ENCODE measurements at regions not wholly inside any gene's neighbourhood (a gene's known extent, or its start where the extent isn't known, plus 50 kb on each side); places are given as distances from the start of the nearest gene placed in this dataset.

- no peak overlapping the region for H3K27ac ChIP-seq
- H3K4me3 ChIP-seq: no peak overlapping the region
- H3K4me1 ChIP-seq (replicated peaks): peaks cover 11% of the 10 kb centered on the region
- no peaks in the 10 kb centered on the region for H3K36me3 ChIP-seq
- no peaks in the 10 kb centered on the region for H3K27me3 ChIP-seq (replicated peaks)
- no peak for DNase-seq (ENCODE audit: low read depth in 1 of 2, low spot score in 2 of 2)
- H3K9me3 ChIP-seq (replicated peaks): no peaks in the 10 kb centered on the region
Measured at GRCh38 chr14:64639340-64639821, 64.8 kb upstream of the PLEKHG3 start.

- no peaks in the 10 kb centered on the region for H3K27me3 ChIP-seq (replicated peaks)
- H3K9me3 ChIP-seq (replicated peaks): no peaks in the 10 kb centered on the region
- no peak overlapping the region for H3K27ac ChIP-seq
- H3K4me3 ChIP-seq: no peak overlapping the region
- peaks cover 15% of the 10 kb centered on the region for H3K4me1 ChIP-seq (replicated peaks)
- DNase-seq (ENCODE audit: low read depth in 1 of 2, low spot score in 2 of 2): no peak
- H3K36me3 ChIP-seq: no peaks in the 10 kb centered on the region
Measured at GRCh38 chr14:64640839-64641238, 63.4 kb upstream of the PLEKHG3 start.

GRCh38 chr14:64641760-64642159 lies 62.5 kb upstream of the PLEKHG3 start:
- H3K4me1 ChIP-seq (replicated peaks): peaks cover 23% of the 10 kb centered on the region

DNA sequence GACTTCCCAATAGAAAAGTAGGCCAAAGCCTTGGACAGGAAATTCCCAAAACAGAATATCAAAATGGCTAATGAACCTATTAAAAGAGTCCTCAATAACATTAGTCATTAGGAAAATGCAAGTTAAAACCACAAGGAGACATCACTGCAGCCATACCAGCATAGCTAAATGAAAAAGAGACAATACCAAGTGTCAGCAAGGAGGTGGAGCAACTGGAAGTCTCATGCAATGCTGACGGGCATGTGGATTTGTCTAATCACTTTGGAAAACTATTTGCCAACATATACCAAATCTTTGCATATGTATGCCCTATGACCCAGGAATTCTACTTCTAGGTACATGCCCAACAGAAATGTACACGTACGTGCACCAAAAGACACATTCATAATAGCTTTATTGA lies 60.5 kb upstream of the PLEKHG3 start:
- Histone ChIP-seq H3K4me1 (replicated peaks) (peaks cover 23% of the 10 kb centered on the region), H3K4me3 (no peak overlapping the region), H3K9me3 (replicated peaks) (no peaks in the 10 kb centered on the region), H3K27me3 (replicated peaks) (no peaks in the 10 kb centered on the region), H3K27ac (no peak overlapping the region), H3K36me3 (no peaks in the 10 kb centered on the region)
- no peak for DNase-seq (ENCODE audit: low read depth in 1 of 2, low spot score in 2 of 2)

More at GRCh38 chr14:64641760-64642159, 62.5 kb upstream of the PLEKHG3 start:
- no peaks in the 10 kb centered on the region for H3K36me3 ChIP-seq
- no peaks in the 10 kb centered on the region for H3K27me3 ChIP-seq (replicated peaks)
- H3K9me3 ChIP-seq (replicated peaks): no peaks in the 10 kb centered on the region
- H3K27ac ChIP-seq: no peak overlapping the region
- H3K4me3 ChIP-seq: no peak overlapping the region
- DNase-seq (ENCODE audit: low read depth in 1 of 2, low spot score in 2 of 2): no peak

- Histone ChIP-seq H3K36me3 (no peaks in the 10 kb centered on the region), H3K9me3 (replicated peaks) (no peaks in the 10 kb centered on the region), H3K27me3 (replicated peaks) (no peaks in the 10 kb centered on the region), H3K4me1 (replicated peaks) (peaks cover 31% of the 10 kb centered on the region), H3K27ac (peak overlapping the region; percentile 93), H3K4me3 (no peak overlapping the region)
- no peak for DNase-seq (ENCODE audit: low read depth in 1 of 2, low spot score in 2 of 2)
Measured at GRCh38 chr14:64644629-64645028, 59.6 kb upstream of the PLEKHG3 start.

DNA sequence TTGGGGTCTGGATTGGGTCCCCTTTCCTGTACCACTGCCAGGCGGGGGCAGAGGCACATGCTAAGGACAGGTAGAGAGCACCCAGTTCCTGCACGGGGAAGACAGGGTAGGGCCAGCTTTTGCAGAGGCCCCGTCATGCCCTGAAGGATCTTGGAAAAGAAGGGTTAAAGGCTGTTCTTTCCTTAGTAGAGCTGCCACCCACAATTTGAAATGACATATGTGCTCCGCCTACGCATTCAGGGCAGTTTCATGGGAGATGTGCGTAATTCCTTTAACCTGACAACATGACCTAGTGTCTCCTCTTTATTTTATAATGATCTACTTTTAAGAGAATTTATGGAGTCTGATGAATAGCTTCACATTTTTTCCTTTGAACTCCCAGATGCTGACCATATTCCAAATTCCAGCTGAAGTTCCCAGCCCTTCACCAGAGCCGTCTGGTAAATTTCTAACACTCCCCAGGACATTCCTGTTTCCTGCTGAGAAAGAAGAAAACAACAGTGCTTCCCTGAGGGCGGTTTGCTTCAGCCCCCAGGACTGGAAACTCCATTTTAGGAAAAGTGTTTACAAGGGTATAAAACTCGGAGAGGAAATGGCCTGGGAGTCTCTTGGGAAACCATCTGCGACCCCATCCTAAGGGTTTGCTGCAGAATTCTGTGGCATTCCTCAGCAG lies 58.9 kb upstream of the PLEKHG3 start:
- Histone ChIP-seq H3K9me3 (replicated peaks) (no peaks in the 10 kb centered on the region), H3K4me1 (replicated peaks) (peaks cover 32% of the 10 kb centered on the region), H3K36me3 (no peaks in the 10 kb centered on the region), H3K27me3 (replicated peaks) (no peaks in the 10 kb centered on the region), H3K27ac (peak overlapping the region; percentile 93), H3K4me3 (no peak overlapping the region)
- peak; percentile 73 to 94 for DNase-seq (ENCODE audit: low read depth in 1 of 2, low spot score in 2 of 2)

DNA sequence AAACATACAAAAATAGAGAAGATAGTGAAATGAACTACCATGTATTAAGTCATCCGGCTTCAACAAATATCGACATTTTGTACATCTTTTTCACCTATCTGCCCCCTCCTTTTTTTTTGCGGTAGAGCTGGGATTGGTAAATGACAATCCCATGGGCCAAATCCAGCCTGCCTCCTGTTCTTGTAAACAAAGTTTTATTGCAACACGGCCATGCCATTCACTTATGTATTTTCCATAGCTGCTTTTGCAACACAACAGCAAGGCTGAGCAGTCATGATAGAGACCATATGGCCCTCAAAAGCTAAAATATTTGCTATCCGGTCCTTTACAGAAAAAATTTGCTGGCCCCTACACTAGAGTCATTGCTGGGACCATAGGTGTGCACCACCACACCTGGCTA lies 58.1 kb upstream of the PLEKHG3 start:
- Histone ChIP-seq H3K27me3 (replicated peaks) (no peaks in the 10 kb centered on the region), H3K4me1 (replicated peaks) (peaks cover 32% of the 10 kb centered on the region), H3K36me3 (no peaks in the 10 kb centered on the region), H3K4me3 (no peak overlapping the region), H3K9me3 (replicated peaks) (no peaks in the 10 kb centered on the region), H3K27ac (peak overlapping the region; percentile 93)
- no peak for DNase-seq (ENCODE audit: low read depth in 1 of 2, low spot score in 2 of 2)

DNA sequence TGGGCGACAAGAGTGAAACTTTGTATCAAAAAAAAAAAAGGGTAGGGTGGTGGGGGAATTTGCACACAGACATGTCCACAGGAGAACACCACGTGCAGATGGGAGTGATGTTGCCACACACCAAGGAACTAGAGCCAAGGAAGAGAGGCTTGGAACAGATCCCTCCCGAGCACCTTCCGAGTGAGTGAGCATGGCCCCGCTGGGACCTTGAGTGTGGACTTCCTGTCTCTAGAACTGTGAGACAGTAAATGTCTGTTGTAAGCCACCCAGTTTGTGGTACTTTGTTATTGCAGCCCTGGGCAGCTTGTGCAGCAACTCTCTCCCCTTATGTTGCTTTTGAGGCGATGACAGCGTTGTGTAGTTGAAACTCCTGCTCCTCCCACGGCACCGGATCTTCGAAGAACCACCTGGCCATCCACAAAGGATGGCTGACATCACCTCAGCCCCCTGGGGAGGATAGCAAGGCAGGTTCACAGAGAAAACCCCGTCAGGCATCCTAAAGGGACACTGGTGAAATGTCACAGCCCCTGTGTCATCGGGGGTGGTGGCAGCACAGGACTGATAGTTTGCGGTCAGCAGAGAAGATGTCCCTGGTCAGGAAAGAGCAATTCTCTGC lies 54.7 kb upstream of the PLEKHG3 start:
- no peaks in the 10 kb centered on the region for H3K9me3 ChIP-seq (replicated peaks)
- peak in 1 of 2 experiments; percentile 21 for DNase-seq (ENCODE audit: low read depth in 1 of 2, low spot score in 2 of 2)
- peaks cover 38% of the 10 kb centered on the region for H3K4me1 ChIP-seq (replicated peaks)
- H3K36me3 ChIP-seq: no peaks in the 10 kb centered on the region
- no peaks in the 10 kb centered on the region for H3K27me3 ChIP-seq (replicated peaks)
- H3K4me3 ChIP-seq: no peak overlapping the region
- H3K27ac ChIP-seq: no peak overlapping the region

- no peaks in the 10 kb centered on the region for H3K9me3 ChIP-seq (replicated peaks)
- H3K27ac ChIP-seq: peak overlapping the region; percentile 39; the same call in 1 of the 2 replicates
- no peaks in the 10 kb centered on the region for H3K27me3 ChIP-seq (replicated peaks)
- peaks cover 24% of the 10 kb centered on the region for H3K4me1 ChIP-seq (replicated peaks)
- H3K4me3 ChIP-seq: no peak overlapping the region
- H3K36me3 ChIP-seq: no peaks in the 10 kb centered on the region
- DNase-seq (ENCODE audit: low read depth in 1 of 2, low spot score in 2 of 2): no peak
Measured at GRCh38 chr14:64653900-64654245, 50.4 kb upstream of the PLEKHG3 start.

DNA sequence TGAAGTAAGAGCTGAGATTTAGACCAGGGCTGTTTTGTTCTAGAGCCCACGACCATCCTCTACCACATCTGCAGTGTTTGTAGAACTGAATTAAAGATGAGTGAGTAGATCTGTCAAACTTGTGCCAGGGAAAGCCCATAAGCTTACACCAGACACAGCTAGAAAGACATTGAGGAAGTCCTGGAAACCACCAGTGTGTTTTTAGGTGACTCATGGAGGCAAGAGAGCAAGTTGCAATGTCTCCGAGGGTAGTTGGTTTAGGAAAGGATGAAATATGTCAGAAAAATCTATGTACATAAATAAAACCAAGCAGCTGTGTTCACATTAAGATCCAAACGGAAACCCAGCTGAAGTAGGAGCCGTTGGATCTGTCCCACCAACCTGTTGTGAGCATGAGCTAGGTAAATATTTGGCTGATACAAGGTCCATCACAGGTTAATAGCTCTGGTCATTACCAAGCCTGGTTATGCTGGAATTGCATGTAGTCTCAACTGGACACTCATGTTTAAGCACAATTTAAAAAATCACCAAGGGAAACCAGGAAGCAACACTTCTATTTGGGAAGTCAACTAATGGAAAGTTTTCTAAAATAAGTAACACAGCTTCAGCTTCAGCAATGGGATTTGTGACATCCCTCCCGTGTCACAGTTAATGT lies 49.9 kb upstream of the PLEKHG3 start:
- H3K36me3 ChIP-seq: no peaks in the 10 kb centered on the region
- no peaks in the 10 kb centered on the region for H3K9me3 ChIP-seq (replicated peaks)
- H3K27ac ChIP-seq: peak overlapping the region; percentile 39
- H3K27me3 ChIP-seq (replicated peaks): no peaks in the 10 kb centered on the region
- peak in 1 of 2 experiments; percentile 60 for DNase-seq (ENCODE audit: low read depth in 1 of 2, low spot score in 2 of 2)
- H3K4me3 ChIP-seq: no peak overlapping the region
- H3K4me1 ChIP-seq (replicated peaks): peaks cover 19% of the 10 kb centered on the region

Data from SJSA1 (cell line).